ENCODE measurements at regions not wholly inside any gene's neighbourhood (a gene's known extent, or its start where the extent isn't known, plus 50 kb on each side); places are given as distances from the start of the nearest gene placed in this dataset.

DNA sequence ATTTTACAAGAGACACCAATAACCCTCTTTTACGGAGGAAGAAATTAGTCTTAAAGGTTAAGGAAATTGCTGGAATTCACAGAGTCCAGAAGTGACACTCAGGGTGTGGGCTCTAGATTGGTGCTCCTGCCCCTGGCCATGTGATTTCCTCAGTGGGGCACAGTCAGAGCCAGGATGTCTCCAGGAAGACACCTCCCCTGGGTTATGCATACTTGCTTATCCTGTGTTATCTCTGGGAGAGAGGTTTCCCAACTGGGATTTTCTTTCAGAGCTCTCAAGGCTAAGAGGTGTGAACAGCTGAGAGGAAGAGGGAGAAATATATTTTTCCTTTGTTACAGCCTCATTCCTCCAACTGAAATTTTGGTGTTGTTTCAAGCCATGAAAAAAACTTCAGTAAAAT, 125.6 kb upstream of the CELF4 start:
- no peak overlapping the region for H3K9ac ChIP-seq (ENCODE audit: low read depth in 1 of 2, low read length in 2 of 2)
- no peaks in the 10 kb centered on the region for H3K27me3 ChIP-seq (ENCODE audit: control insufficient read depth in 4 of 4, insufficient read depth in 4 of 4, low read length in 3 of 4)
- H3K4me3 ChIP-seq (ENCODE audit: low read depth in 1 of 3, low read length in 3 of 3), result no peak overlapping the region
- no peak for DNase-seq (ENCODE audit: low spot score)
- H3K9me3 ChIP-seq (ENCODE audit: control insufficient read depth in 4 of 4, low read length in 3 of 4), result peaks cover 0 to 9% (median 0%) of the 10 kb centered on the region in 4 donors
- H3K4me1 ChIP-seq (ENCODE audit: control insufficient read depth in 4 of 4, insufficient read depth in 4 of 4, low read length in 3 of 4), result no peaks in the 10 kb centered on the region
- H3K27ac ChIP-seq (ENCODE audit: low read depth in 1 of 2, low read length in 2 of 2), result no peak overlapping the region
- no peak for TF ChIP-seq NR2F2 (IDR thresholded peaks at IDR 0.05)
- TF ChIP-seq YY1 (IDR thresholded peaks at IDR 0.05), result no peak
- no peak for TF ChIP-seq SP1 (IDR thresholded peaks at IDR 0.05)
- no peak for TF ChIP-seq TAF1 (conservative IDR thresholded peaks at IDR 0.05)
- H3K36me3 ChIP-seq (ENCODE audit: control insufficient read depth in 4 of 4, insufficient read depth in 3 of 4, low read depth in 1 of 4, low read length in 3 of 4), result no peaks in the 10 kb centered on the region
- WGBS, result 77% methylated on average over 1 of the region's 1 CpG

DNA sequence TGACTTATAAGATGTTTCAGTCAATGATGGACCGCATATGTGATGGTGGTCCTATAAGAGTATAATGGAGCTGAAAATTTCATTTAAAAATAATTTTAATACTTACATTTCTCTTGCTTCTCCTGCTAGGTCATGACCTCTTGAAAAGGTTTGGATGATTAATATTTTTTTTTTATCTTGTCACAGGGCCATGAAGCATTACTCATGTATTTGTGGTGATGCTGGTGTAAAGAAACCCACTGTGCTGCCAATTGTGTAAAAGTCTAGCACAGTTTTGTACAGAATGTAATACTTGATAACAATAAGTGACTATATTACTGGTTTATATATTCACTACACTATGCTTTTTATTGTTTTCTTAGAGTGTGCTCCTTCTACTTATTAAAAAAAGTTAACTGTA, 124.2 kb upstream of the CELF4 start:
- 84% methylated on average over 1 of the region's 1 CpG for WGBS
- TF ChIP-seq, protein P1, sequence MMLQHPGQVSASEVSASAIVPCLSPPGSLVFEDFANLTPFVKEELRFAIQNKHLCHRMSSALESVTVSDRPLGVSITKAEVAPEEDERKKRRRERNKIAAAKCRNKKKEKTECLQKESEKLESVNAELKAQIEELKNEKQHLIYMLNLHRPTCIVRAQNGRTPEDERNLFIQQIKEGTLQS (IDR thresholded peaks at IDR 0.05), result no peak
- TF ChIP-seq RXRA (IDR thresholded peaks at IDR 0.05), result no peak
- TF ChIP-seq FOXA1 (IDR thresholded peaks at IDR 0.05), result no peak
- no peak for TF ChIP-seq EGR1 (IDR thresholded peaks at IDR 0.05; ENCODE audit: low read depth in 2 of 2)
- no peak for TF ChIP-seq YY1 (IDR thresholded peaks at IDR 0.05)
- TF ChIP-seq HNF4G (IDR thresholded peaks at IDR 0.05), result no peak
- TF ChIP-seq, protein P2, sequence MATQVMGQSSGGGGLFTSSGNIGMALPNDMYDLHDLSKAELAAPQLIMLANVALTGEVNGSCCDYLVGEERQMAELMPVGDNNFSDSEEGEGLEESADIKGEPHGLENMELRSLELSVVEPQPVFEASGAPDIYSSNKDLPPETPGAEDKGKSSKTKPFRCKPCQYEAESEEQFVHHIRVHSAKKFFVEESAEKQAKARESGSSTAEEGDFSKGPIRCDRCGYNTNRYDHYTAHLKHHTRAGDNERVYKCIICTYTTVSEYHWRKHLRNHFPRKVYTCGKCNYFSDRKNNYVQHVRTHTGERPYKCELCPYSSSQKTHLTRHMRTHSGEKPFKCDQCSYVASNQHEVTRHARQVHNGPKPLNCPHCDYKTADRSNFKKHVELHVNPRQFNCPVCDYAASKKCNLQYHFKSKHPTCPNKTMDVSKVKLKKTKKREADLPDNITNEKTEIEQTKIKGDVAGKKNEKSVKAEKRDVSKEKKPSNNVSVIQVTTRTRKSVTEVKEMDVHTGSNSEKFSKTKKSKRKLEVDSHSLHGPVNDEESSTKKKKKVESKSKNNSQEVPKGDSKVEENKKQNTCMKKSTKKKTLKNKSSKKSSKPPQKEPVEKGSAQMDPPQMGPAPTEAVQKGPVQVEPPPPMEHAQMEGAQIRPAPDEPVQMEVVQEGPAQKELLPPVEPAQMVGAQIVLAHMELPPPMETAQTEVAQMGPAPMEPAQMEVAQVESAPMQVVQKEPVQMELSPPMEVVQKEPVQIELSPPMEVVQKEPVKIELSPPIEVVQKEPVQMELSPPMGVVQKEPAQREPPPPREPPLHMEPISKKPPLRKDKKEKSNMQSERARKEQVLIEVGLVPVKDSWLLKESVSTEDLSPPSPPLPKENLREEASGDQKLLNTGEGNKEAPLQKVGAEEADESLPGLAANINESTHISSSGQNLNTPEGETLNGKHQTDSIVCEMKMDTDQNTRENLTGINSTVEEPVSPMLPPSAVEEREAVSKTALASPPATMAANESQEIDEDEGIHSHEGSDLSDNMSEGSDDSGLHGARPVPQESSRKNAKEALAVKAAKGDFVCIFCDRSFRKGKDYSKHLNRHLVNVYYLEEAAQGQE (IDR thresholded peaks at IDR 0.05), result no peak
- TF ChIP-seq RAD21 (IDR thresholded peaks at IDR 0.05), result no peak
- no peak for TF ChIP-seq NR2F2 (IDR thresholded peaks at IDR 0.05)
- TF ChIP-seq, protein P3, sequence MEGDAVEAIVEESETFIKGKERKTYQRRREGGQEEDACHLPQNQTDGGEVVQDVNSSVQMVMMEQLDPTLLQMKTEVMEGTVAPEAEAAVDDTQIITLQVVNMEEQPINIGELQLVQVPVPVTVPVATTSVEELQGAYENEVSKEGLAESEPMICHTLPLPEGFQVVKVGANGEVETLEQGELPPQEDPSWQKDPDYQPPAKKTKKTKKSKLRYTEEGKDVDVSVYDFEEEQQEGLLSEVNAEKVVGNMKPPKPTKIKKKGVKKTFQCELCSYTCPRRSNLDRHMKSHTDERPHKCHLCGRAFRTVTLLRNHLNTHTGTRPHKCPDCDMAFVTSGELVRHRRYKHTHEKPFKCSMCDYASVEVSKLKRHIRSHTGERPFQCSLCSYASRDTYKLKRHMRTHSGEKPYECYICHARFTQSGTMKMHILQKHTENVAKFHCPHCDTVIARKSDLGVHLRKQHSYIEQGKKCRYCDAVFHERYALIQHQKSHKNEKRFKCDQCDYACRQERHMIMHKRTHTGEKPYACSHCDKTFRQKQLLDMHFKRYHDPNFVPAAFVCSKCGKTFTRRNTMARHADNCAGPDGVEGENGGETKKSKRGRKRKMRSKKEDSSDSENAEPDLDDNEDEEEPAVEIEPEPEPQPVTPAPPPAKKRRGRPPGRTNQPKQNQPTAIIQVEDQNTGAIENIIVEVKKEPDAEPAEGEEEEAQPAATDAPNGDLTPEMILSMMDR (IDR thresholded peaks at IDR 0.05; ENCODE audit: low read depth, low read length, missing input control), result no peak
- TF ChIP-seq JUND (IDR thresholded peaks at IDR 0.05), result no peak
- TF ChIP-seq, protein P4, sequence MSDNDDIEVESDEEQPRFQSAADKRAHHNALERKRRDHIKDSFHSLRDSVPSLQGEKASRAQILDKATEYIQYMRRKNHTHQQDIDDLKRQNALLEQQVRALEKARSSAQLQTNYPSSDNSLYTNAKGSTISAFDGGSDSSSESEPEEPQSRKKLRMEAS (IDR thresholded peaks at IDR 0.05), result no peak
- no peak for TF ChIP-seq SP1 (IDR thresholded peaks at IDR 0.05)
- TF ChIP-seq HNF4A (conservative IDR thresholded peaks at IDR 0.05), result no peak
- TF ChIP-seq TAF1 (conservative IDR thresholded peaks at IDR 0.05), result no peak
- peaks cover 0 to 3% (median 0%) of the 10 kb centered on the region in 4 donors for H3K9me3 ChIP-seq (ENCODE audit: control insufficient read depth in 4 of 4, low read length in 3 of 4)

More for the DNA sequence above, 124.2 kb upstream of the CELF4 start:
- Histone ChIP-seq H3K27ac (ENCODE audit: low read depth in 1 of 2, low read length in 2 of 2) (no peak overlapping the region), H3K4me3 (ENCODE audit: low read depth in 1 of 3, low read length in 3 of 3) (no peak overlapping the region), H3K27me3 (ENCODE audit: control insufficient read depth in 4 of 4, insufficient read depth in 4 of 4, low read length in 3 of 4) (no peaks in the 10 kb centered on the region), H3K36me3 (ENCODE audit: control insufficient read depth in 4 of 4, insufficient read depth in 3 of 4, low read depth in 1 of 4, low read length in 3 of 4) (no peaks in the 10 kb centered on the region), H3K9ac (ENCODE audit: low read depth in 1 of 2, low read length in 2 of 2) (no peak overlapping the region), H3K4me1 (ENCODE audit: control insufficient read depth in 4 of 4, insufficient read depth in 4 of 4, low read length in 3 of 4) (no peaks in the 10 kb centered on the region)
- no peak for DNase-seq (ENCODE audit: low spot score)

Measured in liver (tissue), 8 donors.